ENCODE measurements at regions not wholly inside any gene's neighbourhood (a gene's known extent, or its start where the extent isn't known, plus 50 kb on each side); places are given as distances from the start of the nearest gene placed in this dataset.

GRCh38 chr4:26152056-26152455 is 168.8 kb upstream of the RBPJ start:
- Histone ChIP-seq H3K36me3 (ENCODE audit: insufficient read depth, low read length) (no peaks in the 10 kb centered on the region), H3K9ac (ENCODE audit: insufficient read length) (no peak overlapping the region), H3K27ac (no peak overlapping the region), H3K4me3 (no peak overlapping the region), H3K9me3 (ENCODE audit: low read depth, low read length) (no peaks in the 10 kb centered on the region)
- TF ChIP-seq POLR2AphosphoS5 (IDR thresholded peaks at IDR 0.05; ENCODE audit: borderline replicate concordance, low read depth, low read length) (no peak), EZH2 (IDR thresholded peaks at IDR 0.05) (no peak), FOXP2 (optimal IDR thresholded peaks at IDR 0.05; ENCODE audit: control extremely low read depth, extremely low read length, insufficient read depth) (no peak)
- DNase-seq (ENCODE audit: low read depth, low spot score) = no peak

DNA sequence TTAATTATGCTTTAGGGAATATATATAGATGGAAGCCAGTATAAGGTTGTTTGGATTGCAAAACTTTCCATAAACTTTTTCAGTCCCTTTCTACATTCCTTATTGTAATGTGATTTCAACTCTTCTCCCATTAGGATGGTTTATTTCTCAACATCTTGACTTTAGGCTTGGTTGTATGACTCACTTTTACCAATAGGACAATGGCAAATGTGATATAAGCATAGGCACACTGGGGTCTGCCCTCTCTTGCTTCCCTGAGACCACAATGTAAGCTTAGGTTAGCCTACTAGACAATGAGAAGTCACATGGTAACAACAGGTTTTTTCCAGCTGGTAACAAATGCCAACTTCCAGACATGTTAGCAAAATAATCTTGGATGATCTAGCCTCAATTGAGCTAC is 163.3 kb upstream of the RBPJ start:
- no peak for TF ChIP-seq FOXP2 (optimal IDR thresholded peaks at IDR 0.05; ENCODE audit: control extremely low read depth, extremely low read length, insufficient read depth)
- no peak for TF ChIP-seq EZH2 (IDR thresholded peaks at IDR 0.05)
- no peak for TF ChIP-seq POLR2AphosphoS5 (IDR thresholded peaks at IDR 0.05; ENCODE audit: borderline replicate concordance, low read depth, low read length)
- Histone ChIP-seq H3K27ac (no peak overlapping the region), H3K9me3 (ENCODE audit: low read depth, low read length) (no peaks in the 10 kb centered on the region), H3K36me3 (ENCODE audit: insufficient read depth, low read length) (no peaks in the 10 kb centered on the region), H3K4me3 (no peak overlapping the region), H3K9ac (ENCODE audit: insufficient read length) (no peak overlapping the region)
- no peak for DNase-seq (ENCODE audit: low read depth, low spot score)

- H3K4me3 ChIP-seq = no peak overlapping the region
- H3K9me3 ChIP-seq (ENCODE audit: low read depth, low read length) = no peaks in the 10 kb centered on the region
- no peak overlapping the region for H3K27ac ChIP-seq
- no peak for DNase-seq (ENCODE audit: low read depth, low spot score)
- TF ChIP-seq EZH2 (IDR thresholded peaks at IDR 0.05) (no peak), POLR2AphosphoS5 (IDR thresholded peaks at IDR 0.05; ENCODE audit: borderline replicate concordance, low read depth, low read length) (no peak), FOXP2 (optimal IDR thresholded peaks at IDR 0.05; ENCODE audit: control extremely low read depth, extremely low read length, insufficient read depth) (no peak)
- H3K36me3 ChIP-seq (ENCODE audit: insufficient read depth, low read length) = no peaks in the 10 kb centered on the region
- no peak overlapping the region for H3K9ac ChIP-seq (ENCODE audit: insufficient read length)
Observed at GRCh38 chr4:26160591-26160990, 160.2 kb upstream of the RBPJ start.

GRCh38 chr4:26161030-26161824 is 159.6 kb upstream of the RBPJ start:
- Histone ChIP-seq H3K4me3 (no peak overlapping the region), H3K9ac (ENCODE audit: insufficient read length) (no peak overlapping the region), H3K27ac (no peak overlapping the region), H3K9me3 (ENCODE audit: low read depth, low read length) (no peaks in the 10 kb centered on the region), H3K36me3 (ENCODE audit: insufficient read depth, low read length) (no peaks in the 10 kb centered on the region)
- DNase-seq (ENCODE audit: low read depth, low spot score) = no peak
- TF ChIP-seq POLR2AphosphoS5 (IDR thresholded peaks at IDR 0.05; ENCODE audit: borderline replicate concordance, low read depth, low read length) (no peak), EZH2 (IDR thresholded peaks at IDR 0.05) (no peak), FOXP2 (optimal IDR thresholded peaks at IDR 0.05; ENCODE audit: control extremely low read depth, extremely low read length, insufficient read depth) (no peak)

- Histone ChIP-seq H3K4me3 (no peak overlapping the region), H3K27ac (no peak overlapping the region), H3K9me3 (ENCODE audit: low read depth, low read length) (no peaks in the 10 kb centered on the region), H3K36me3 (ENCODE audit: insufficient read depth, low read length) (no peaks in the 10 kb centered on the region), H3K9ac (ENCODE audit: insufficient read length) (no peak overlapping the region)
- TF ChIP-seq FOXP2 (optimal IDR thresholded peaks at IDR 0.05; ENCODE audit: control extremely low read depth, extremely low read length, insufficient read depth) (no peak), POLR2AphosphoS5 (IDR thresholded peaks at IDR 0.05; ENCODE audit: borderline replicate concordance, low read depth, low read length) (no peak), EZH2 (IDR thresholded peaks at IDR 0.05) (no peak)
- no peak for DNase-seq (ENCODE audit: low read depth, low spot score)
Observed at GRCh38 chr4:26162101-26162500, 158.7 kb upstream of the RBPJ start.

GRCh38 chr4:26163425-26164362 is 157.1 kb upstream of the RBPJ start:
- H3K27ac ChIP-seq = no peak overlapping the region
- H3K9ac ChIP-seq (ENCODE audit: insufficient read length) = no peak overlapping the region
- no peaks in the 10 kb centered on the region for H3K36me3 ChIP-seq (ENCODE audit: insufficient read depth, low read length)
- TF ChIP-seq POLR2AphosphoS5 (IDR thresholded peaks at IDR 0.05; ENCODE audit: borderline replicate concordance, low read depth, low read length) (no peak), FOXP2 (optimal IDR thresholded peaks at IDR 0.05; ENCODE audit: control extremely low read depth, extremely low read length, insufficient read depth) (no peak), EZH2 (IDR thresholded peaks at IDR 0.05) (no peak)
- no peak for DNase-seq (ENCODE audit: low read depth, low spot score)
- no peaks in the 10 kb centered on the region for H3K9me3 ChIP-seq (ENCODE audit: low read depth, low read length)
- H3K4me3 ChIP-seq = no peak overlapping the region

- H3K9ac ChIP-seq (ENCODE audit: insufficient read length) = no peak overlapping the region
- H3K4me3 ChIP-seq = no peak overlapping the region
- no peak for TF ChIP-seq EZH2 (IDR thresholded peaks at IDR 0.05)
- no peak overlapping the region for H3K27ac ChIP-seq
- no peaks in the 10 kb centered on the region for H3K9me3 ChIP-seq (ENCODE audit: low read depth, low read length)
- H3K36me3 ChIP-seq (ENCODE audit: insufficient read depth, low read length) = no peaks in the 10 kb centered on the region
- no peak for DNase-seq (ENCODE audit: low read depth, low spot score)
Observed at GRCh38 chr4:26171501-26171900, 149.3 kb upstream of the RBPJ start.

DNA sequence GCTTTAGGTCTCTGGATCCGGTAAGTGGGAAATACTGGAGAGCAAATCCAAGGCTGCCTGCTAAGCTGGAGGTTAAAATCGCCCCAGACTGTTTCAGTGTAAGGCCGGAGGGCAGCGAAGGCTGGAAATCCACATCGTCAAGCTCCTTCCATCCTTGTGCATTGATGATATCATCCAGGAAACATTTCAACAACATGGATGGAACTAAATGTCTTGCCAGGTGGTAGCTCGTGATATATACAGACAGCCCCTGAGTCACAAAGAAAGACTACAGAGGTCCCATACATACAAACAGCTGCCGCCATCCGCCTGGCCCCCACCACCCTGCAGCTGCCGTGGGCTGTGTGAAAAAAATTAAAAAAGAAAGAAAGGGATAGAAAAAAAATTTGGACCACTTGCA is 148.9 kb upstream of the RBPJ start:
- DNase-seq (ENCODE audit: low read depth, low spot score) = no peak
- Histone ChIP-seq H3K4me3 (no peak overlapping the region), H3K9me3 (ENCODE audit: low read depth, low read length) (no peaks in the 10 kb centered on the region), H3K9ac (ENCODE audit: insufficient read length) (no peak overlapping the region), H3K27ac (no peak overlapping the region), H3K36me3 (ENCODE audit: insufficient read depth, low read length) (no peaks in the 10 kb centered on the region)
- TF ChIP-seq EZH2 (IDR thresholded peaks at IDR 0.05) (no peak), POLR2AphosphoS5 (IDR thresholded peaks at IDR 0.05; ENCODE audit: borderline replicate concordance, low read depth, low read length) (no peak), FOXP2 (optimal IDR thresholded peaks at IDR 0.05; ENCODE audit: control extremely low read depth, extremely low read length, insufficient read depth) (no peak)
